ENCODE measurements at regions not wholly inside any gene's neighbourhood (a gene's known extent, or its start where the extent isn't known, plus 50 kb on each side); places are given as distances from the start of the nearest gene placed in this dataset.

DNA sequence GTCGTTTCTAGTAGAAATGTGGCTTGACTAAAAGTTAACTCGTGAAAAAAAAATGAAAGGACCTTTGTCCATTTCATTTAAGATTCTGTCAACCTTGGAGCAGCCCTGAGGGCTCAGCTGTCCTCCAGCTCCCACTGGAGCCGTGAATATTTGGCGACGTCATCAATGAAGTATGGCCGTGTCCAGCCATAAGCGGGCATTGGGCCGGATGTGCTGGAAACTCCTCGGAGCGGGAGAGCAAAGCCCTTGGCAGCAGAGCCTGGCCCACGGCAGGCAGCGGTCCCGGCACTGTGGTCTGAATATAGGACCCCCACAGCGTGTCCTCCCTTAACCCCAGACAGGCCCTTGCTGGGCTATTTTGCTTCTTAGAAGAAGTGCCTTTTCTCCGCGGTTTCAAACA is 50.0 kb downstream of the JAKMIP3 start:
- peak in 2 of 3 donors; percentile 15 to 19 for DNase-seq (ENCODE audit: low read depth in 3 of 3, low spot score in 2 of 3)

GRCh38 chr10:132117146-132117545 is 51.4 kb downstream of the JAKMIP3 start:
- no peak for DNase-seq (ENCODE audit: low read depth in 3 of 3, low spot score in 2 of 3)

GRCh38 chr10:132117636-132118190 is 52.0 kb downstream of the JAKMIP3 start:
- DNase-seq (ENCODE audit: low read depth in 3 of 3, low spot score in 2 of 3) = no peak

DNA sequence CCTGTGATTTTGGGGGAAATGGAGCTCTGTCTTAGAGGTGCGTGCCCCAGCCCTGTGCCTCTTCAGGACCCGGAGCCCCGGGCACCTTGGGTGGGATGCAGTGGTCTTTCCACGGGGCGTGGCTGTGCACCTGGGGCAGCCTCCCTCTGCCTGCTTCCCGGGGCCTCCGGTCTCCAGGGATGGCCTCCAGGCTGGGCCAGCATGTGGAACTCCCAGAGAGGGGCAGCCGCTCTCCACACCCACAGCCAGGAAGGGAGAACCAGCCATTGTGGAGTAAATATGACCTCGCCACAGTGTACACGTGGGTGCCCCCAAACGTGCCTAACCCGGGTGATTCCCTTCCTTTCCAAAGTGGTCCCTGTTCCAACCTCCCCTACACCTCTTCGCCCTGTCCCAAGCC is 52.6 kb downstream of the JAKMIP3 start:
- DNase-seq (ENCODE audit: low read depth in 3 of 3, low spot score in 2 of 3) = no peak

GRCh38 chr10:132120200-132120599 is 54.5 kb downstream of the JAKMIP3 start:
- no peak for DNase-seq (ENCODE audit: low read depth in 3 of 3, low spot score in 2 of 3)

DNA sequence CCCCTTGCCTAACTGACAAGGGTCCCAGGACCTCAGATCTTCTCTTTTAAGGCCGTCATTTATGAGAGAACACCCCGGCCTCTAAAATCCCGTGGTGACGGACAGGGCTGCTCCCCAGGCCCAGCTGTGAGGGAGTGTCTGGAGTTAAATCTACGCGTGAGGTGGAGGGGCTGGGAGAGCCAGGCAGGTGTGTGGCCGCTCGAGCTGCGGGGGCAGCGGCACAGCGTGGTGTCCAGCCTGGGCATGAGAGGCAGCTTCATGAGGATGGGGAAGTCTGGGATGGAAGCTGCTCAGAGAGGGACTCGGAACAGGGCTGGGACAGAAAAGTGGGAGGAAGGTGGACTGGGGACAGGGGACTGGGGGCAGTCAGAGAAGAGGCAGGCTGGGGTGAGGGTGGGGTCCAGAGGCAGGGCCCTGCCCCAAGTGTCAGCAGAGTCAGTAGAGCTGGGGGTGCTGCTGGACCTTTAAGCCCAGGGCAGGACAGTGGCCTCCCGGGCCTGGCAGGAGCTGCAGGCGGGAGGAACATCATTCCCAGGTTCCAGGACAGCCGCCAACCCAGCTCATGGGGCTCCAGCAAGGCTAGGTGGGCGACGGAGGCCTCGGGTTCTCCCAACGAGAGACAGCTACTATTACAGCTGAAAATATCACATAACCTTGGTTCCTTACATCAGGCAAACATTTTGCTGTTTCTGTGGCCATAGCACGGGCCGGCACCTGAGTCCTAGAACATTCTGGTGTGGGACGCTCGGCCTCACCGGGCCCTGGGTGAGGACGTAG is 55.2 kb downstream of the JAKMIP3 start:
- no peak for DNase-seq (ENCODE audit: low read depth in 3 of 3, low spot score in 2 of 3)

- DNase-seq (ENCODE audit: low read depth in 3 of 3, low spot score in 2 of 3) = no peak
Measured at GRCh38 chr10:132121511-132121830, 55.7 kb downstream of the JAKMIP3 start.

DNA sequence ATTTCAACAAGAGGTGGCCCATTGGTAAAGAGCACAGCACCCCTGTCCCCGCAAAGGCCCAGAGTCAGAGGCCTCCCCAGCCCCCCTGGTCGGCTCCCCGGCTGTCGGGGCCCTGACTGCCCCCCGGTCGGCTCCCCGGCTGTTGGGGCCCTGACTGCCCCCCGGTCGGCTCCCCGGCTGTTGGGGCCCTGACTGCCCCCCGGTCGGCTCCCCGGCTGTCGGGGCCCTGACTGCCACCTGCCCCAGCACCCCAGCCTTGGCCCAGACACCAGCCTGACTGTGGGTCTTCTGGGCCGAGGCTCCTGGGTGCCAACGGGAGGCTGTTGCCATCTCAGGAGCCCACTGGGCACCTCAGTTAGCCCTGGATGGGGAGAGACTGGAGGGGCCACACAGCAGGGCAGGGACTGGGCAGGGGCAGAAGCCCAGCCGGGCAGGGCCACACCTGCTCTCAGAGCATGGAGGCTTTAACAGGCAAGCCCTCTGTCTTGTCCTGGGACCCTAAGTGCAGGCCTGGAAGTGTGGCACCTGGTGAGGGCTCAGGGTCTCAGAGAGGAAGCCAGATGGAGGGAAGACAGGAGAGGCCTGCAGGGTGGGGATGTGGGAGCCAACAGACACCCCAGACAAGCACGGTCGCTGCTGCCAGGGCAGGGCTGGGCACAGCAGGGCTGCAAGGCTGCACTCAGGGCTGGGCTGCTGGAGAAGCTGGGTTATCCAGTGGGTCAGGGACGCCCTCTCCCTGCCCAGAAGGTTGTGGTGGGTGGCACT is 56.5 kb downstream of the JAKMIP3 start:
- DNase-seq (ENCODE audit: low read depth in 3 of 3, low spot score in 2 of 3) = no peak

DNA sequence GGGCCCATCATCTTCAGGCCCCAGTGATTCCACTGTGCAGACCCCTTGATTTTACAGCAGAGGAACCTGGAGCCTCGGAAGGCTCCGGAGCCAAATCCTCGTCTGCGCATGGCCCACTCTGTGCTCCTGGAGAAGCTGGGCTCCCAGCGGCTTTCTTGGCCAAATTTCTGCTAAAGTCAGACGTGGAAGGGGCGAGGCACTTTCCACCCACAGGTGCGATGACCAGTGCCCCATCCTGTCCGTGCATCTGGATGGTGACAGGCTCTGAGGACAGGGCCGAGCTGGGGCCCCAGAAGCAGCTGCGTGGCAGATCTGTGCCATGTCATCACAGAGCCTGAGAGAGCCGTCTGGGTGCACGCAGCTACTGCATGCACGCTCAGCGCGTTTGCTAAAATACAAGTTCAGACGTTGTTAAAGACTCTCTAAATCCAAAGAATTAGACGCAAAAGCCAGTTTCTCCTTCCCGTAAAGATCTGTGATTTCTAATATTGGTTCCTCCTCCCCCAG is 57.2 kb downstream of the JAKMIP3 start:
- DNase-seq (ENCODE audit: low read depth in 3 of 3, low spot score in 2 of 3) = no peak

DNA sequence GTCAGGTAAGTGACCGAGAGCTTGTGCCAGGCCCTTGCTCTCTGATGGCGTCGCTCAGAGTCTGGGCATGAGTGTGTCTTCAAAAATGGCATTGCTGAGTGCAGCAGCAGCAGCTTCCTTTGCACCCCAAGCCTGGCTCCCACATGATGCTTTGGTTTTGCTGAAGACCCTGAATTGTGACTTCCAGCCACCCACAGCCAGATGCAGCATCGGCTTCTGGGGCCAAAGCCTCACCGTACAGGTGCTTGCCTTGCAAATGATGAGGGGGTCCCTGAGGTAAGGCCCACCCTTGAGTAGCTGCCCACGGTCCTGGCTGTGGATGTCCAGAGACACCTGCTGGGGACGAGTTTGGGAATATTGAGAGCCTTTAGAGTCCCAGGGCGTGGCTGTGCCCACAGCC is 57.9 kb downstream of the JAKMIP3 start:
- no peak for DNase-seq (ENCODE audit: low read depth in 3 of 3, low spot score in 2 of 3)

DNA sequence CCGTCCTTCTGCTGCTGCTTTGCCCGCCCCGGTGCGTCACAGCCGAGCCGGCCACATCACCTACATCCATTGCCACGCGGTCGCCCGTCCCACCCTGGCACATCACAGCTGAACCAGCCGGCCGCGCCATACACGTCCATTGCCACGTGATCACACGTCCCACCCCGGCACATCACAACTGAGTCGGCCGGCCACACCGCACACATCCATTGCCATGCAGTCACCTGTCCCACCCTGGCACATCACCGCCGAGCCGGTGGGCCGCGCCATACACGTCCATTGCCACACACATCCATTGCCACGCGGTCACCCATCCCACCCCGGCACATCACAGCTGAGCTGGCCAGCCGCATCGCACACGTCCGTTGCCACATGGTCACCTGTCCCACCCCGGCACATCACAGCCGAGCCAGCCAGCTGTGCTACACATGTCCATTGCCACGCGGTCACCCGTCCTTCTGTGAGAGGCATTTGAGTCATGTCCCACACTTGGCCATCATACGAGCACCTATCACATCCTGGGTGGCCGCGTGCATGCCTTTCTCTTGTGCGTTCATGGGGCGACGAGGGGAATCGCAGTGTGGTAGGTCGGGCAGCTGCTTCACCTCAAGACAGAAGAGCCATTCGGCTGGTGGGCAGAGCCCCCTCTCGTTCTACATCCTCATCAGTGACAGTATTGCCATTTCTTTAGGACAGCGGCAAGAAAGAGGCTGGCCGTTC is 58.6 kb downstream of the JAKMIP3 start:
- no peak for DNase-seq (ENCODE audit: low read depth in 3 of 3, low spot score in 2 of 3)

- DNase-seq (ENCODE audit: low read depth in 3 of 3, low spot score in 2 of 3) = no peak
Measured at GRCh38 chr10:132129431-132129830, 57.3 kb upstream of the DPYSL4 start.

- DNase-seq (ENCODE audit: low read depth in 3 of 3, low spot score in 2 of 3) = no peak
Measured at GRCh38 chr10:132130286-132131265, 56.2 kb upstream of the DPYSL4 start.

DNA sequence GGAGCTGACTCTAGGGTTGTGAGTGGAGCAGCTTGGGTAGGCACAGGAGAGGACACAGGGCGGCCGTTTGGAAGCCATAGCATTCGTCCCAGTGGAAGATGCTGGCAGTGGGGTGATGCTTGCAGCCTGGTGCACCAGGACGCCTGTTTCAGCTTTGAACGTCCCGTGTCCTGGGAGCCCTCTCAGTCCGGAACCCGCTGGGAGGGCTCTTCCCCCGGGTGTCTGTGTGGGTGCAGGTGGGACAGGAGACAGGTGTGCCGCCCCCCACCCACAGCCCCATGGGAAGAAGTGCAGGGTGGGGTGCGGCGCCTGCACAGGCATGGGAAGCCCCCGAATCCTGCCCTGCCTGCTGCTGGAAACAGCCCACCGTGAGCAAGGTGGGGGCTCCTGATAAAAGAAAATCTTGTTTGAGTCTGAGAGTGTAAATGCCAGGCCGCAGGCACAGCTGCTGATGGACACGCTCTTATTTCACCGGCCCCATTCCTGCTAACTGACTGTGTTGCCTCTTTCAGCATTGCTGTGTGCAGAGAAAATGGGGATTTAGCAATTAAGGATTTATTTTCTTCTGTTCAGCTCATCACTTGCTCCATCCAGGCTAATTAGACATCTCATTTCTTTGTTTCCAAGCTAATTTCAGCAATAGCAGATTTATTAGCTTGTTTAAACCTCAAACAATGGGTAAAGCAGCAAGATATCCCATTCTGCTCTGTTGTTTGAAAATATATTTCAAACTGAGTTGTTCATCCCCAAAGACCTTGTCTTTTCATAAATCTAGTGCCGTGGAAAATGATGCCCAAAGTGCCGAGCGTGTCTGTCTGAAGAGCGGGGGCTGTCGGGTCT is 54.9 kb upstream of the DPYSL4 start:
- DNase-seq (ENCODE audit: low read depth in 3 of 3, low spot score in 2 of 3) = no peak

- DNase-seq (ENCODE audit: low read depth in 3 of 3, low spot score in 2 of 3) = no peak
Measured at GRCh38 chr10:132132421-132132841, 54.3 kb upstream of the DPYSL4 start.

DNA sequence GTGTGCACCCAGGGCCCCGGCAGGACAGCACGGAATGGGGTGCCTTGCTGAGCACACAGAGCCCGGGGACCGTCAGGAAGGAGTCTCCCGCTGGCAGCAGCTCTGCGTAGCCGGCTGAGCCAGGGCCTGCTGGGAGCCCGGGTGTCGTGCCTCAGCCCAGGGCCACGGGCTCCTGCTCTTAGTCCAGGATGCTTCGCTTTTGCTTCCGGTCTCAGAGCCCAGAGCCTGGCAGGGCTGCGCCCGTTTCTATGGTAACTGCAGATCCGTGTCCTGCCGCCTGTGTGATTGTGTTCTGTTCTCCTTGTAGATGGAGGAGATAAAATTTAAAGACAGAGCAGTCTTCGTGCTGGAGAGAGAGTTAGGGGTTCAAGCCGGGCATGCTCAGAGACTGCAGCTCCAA is 53.7 kb upstream of the DPYSL4 start:
- peak in 2 of 3 donors; percentile 17 to 44 for DNase-seq (ENCODE audit: low read depth in 3 of 3, low spot score in 2 of 3)

DNA sequence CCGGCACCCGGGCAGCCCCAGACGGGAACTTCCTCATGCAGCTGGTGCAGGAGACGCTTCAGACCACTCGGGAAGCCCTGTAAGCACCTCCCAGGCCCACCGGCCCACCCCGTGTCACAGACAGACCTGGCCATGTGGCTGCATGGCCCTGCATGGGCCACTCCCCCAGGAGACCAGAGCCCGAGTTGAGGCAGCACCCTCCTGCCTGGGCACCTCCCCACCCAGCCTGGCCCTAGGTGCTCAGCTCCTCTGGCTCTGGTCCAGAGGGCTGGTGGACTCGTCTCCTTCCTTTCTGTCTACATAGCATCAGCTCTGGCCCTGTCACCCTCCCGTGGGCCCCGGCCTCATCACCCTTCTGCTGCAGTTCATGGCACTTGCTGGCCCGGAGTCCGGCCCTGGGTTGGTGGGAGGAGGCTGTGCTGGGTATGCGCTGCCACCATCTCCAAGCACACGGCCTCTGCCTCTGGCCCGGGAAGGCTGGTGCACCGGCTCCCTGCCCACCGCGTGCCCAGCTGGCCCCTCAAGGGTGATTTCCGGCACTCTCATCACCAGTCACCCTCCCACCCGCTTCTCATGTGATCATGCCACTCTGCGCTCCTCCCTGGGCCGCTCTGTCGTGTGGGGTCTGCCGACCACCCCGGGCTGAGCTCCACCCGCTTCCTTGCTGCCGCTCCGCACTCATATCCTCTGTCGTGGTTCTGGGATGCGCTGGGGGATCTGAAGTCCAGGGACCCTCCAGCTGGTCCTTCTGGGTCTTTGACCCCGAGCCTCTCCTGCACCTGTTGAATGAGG is 53.1 kb upstream of the DPYSL4 start:
- DNase-seq (ENCODE audit: low read depth in 3 of 3, low spot score in 2 of 3) = no peak
